ENCODE measurements at regions not wholly inside any gene's neighbourhood (a gene's known extent, or its start where the extent isn't known, plus 50 kb on each side); places are given as distances from the start of the nearest gene placed in this dataset.
A peak's percentile ranks its signal among the peaks of the same experiment; 100 is the strongest.
"Not testable (repeated sequence)": the region's sequence is repeated elsewhere in the genome, so short reads cannot be mapped to it uniquely, and the experiment has no call there.

DNA sequence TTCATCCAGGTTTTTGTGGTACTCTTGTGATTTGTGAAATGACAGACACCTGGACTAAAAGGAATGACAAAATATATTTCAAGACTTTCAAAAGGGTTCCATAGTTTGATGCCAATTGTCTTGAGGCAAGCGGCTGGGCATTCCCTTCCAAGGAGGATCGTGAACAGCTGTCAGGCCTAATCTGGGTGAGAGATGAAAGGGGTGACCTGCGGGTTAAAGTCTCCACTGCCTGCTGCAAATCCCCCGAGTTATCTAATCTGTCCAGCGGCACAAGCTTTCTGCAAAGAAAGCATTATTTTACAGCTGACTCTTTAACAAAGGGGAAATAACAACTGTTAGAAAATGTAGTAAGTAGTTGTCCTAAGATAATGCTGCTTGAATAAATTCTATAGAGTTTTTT is 128.7 kb upstream of the MB21D2 start:
- no peak overlapping the region for H3K9ac ChIP-seq (ENCODE audit: low read length in 2 of 2)
- H3K36me3 ChIP-seq (ENCODE audit: control insufficient read depth in 2 of 2, insufficient read depth in 2 of 2, low read length in 2 of 2), result no peaks in the 10 kb centered on the region
- H3K27me3 ChIP-seq (ENCODE audit: control insufficient read depth in 1 of 2, insufficient read depth in 2 of 2, low read length in 2 of 2), result no peaks in the 10 kb centered on the region
- H3K4me1 ChIP-seq (ENCODE audit: control insufficient read depth, insufficient read depth, low read length), result peaks cover 4% of the 10 kb centered on the region
- H3K27ac ChIP-seq (ENCODE audit: low read length), result no peak overlapping the region
- H3K9me3 ChIP-seq (ENCODE audit: control insufficient read depth in 2 of 2, low read length in 2 of 2), result no peaks in the 10 kb centered on the region
- no peak overlapping the region for H3K4me3 ChIP-seq (ENCODE audit: low read length in 2 of 2)

DNA sequence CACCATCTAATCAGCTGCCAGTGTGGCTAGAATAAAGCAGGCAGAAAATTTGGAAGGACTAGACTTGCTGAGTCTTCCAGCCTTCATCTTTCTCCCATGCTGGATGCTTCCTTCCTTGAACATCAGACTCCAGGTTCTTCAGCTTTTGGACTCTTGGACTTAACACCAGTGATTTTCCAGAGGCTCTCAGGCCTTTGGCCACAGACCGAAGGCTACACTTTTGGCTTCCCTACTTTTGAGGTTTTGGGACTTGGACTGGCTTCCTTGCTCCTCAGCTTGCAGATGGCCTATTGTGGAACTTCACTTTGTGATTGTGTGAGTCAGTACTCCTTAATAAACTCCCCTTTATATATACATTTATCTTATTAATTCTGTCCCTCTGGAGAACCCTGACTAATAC is 129.8 kb upstream of the MB21D2 start:
- H3K4me3 ChIP-seq (ENCODE audit: low read length in 2 of 2); H3K4me1 ChIP-seq (ENCODE audit: control insufficient read depth, insufficient read depth, low read length); H3K36me3 ChIP-seq (ENCODE audit: control insufficient read depth in 2 of 2, insufficient read depth in 2 of 2, low read length in 2 of 2); H3K27me3 ChIP-seq (ENCODE audit: control insufficient read depth in 1 of 2, insufficient read depth in 2 of 2, low read length in 2 of 2); H3K9me3 ChIP-seq (ENCODE audit: control insufficient read depth in 2 of 2, low read length in 2 of 2); H3K27ac ChIP-seq (ENCODE audit: low read length); H3K9ac ChIP-seq (ENCODE audit: low read length in 2 of 2): not testable (repeated sequence)

DNA sequence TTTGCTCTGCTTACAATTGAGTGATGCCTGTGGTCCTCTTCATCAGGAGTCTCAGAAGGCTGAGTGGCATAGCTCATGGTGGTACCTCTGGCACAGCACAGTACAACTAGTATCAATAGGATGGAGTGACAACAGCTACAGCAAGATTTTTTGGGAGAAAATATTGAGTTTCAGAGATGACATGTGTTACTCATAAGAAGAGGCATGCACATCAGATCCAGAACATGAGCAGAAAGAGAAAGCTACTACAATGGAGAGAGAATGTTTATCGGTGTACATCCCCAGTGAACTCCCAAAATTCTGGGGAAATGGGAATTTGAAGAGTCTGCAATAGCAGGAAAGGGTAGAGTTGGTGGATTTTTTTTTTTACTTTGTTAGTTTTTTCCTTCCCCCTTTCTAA is 130.5 kb upstream of the MB21D2 start:
- Histone ChIP-seq H3K4me1 (ENCODE audit: control insufficient read depth, insufficient read depth, low read length) (peaks cover 6% of the 10 kb centered on the region), H3K4me3 (ENCODE audit: low read length in 2 of 2) (no peak overlapping the region), H3K9me3 (ENCODE audit: control insufficient read depth in 2 of 2, low read length in 2 of 2) (no peaks in the 10 kb centered on the region), H3K36me3 (ENCODE audit: control insufficient read depth in 2 of 2, insufficient read depth in 2 of 2, low read length in 2 of 2) (no peaks in the 10 kb centered on the region), H3K27me3 (ENCODE audit: control insufficient read depth in 1 of 2, insufficient read depth in 2 of 2, low read length in 2 of 2) (no peaks in the 10 kb centered on the region), H3K27ac (ENCODE audit: low read length) (no peak overlapping the region), H3K9ac (ENCODE audit: low read length in 2 of 2) (no peak overlapping the region)

DNA sequence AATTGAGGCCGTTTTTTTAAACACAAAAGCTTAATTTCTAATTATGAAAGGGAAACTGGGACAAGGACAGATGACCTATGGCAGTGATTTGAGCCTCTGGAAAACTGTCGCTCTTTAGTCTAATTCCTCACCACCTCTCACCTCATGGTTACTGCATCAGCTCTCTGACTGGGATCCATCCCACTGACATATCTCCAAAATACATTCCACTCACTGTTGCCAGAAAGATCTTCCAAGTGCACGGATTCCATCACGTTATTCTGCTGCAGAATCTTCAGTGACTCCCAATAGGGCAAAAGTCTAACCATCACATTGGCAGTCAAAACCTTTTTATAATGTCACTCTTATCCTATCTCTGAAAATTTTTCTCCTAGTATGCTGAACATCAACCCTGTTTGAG is 132.3 kb upstream of the MB21D2 start:
- Histone ChIP-seq H3K9ac (ENCODE audit: low read length in 2 of 2) (no peak overlapping the region), H3K9me3 (ENCODE audit: control insufficient read depth in 2 of 2, low read length in 2 of 2) (no peaks in the 10 kb centered on the region), H3K4me3 (ENCODE audit: low read length in 2 of 2) (no peak overlapping the region), H3K4me1 (ENCODE audit: control insufficient read depth, insufficient read depth, low read length) (peaks cover 6% of the 10 kb centered on the region), H3K36me3 (ENCODE audit: control insufficient read depth in 2 of 2, insufficient read depth in 2 of 2, low read length in 2 of 2) (no peaks in the 10 kb centered on the region), H3K27ac (ENCODE audit: low read length) (no peak overlapping the region), H3K27me3 (ENCODE audit: control insufficient read depth in 1 of 2, insufficient read depth in 2 of 2, low read length in 2 of 2) (no peaks in the 10 kb centered on the region)

DNA sequence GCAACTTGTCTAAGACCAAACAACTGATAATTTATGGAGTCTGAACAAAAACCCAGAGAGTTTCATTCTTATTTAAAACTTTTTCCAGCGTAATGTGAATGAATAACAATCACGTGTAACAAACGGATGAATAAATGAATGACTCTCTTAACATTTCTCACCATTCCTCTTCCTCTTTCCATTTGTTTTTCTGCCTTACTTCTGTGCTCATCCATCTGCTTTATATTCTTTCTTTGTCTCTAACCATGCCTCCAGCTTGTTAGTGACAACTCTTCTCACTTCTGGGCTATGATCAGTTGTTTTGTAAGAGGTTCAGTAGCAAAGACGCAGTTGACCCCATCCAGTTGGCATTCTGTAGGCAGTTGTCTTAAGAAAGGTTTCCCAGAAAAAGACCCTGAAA is 133.7 kb upstream of the MB21D2 start:
- Histone ChIP-seq H3K9me3 (ENCODE audit: control insufficient read depth in 2 of 2, low read length in 2 of 2) (no peaks in the 10 kb centered on the region), H3K4me3 (ENCODE audit: low read length in 2 of 2) (no peak overlapping the region), H3K36me3 (ENCODE audit: control insufficient read depth in 2 of 2, insufficient read depth in 2 of 2, low read length in 2 of 2) (no peaks in the 10 kb centered on the region), H3K27me3 (ENCODE audit: control insufficient read depth in 1 of 2, insufficient read depth in 2 of 2, low read length in 2 of 2) (no peaks in the 10 kb centered on the region), H3K9ac (ENCODE audit: low read length in 2 of 2) (no peak overlapping the region), H3K27ac (ENCODE audit: low read length) (no peak overlapping the region), H3K4me1 (ENCODE audit: control insufficient read depth, insufficient read depth, low read length) (peaks cover 6% of the 10 kb centered on the region)

DNA sequence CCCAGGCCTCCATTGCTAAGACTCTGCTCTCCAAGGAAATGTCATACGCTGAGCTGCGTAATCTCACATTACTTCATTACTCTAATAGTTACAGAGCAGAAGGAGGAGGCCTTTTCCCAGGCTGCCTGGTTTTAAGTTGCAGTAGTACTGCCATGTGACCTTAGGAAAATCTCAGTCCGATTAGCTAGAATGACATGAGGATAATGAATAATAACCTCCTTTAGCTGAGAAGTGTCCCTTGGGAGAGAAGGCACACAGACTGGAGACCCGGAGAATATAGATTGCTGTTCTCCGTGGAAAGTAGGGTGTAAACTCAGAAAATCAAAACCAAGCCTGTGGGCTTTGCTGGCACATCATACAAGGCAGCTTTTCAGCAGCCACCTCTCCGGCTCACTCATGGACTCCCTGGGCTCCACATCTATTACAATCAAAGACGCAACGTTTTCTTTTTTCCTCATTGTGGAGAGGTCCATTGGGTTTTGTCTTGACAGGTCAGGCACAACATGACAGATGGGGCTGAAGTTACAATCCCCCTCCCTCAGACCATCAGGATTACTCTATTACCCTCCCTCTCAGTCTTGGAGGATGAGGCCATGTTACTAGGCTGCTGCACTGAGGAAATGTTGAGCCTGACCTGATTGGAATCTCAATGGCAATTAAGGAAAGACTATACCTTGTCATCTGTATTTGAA is 134.8 kb upstream of the MB21D2 start:
- peak overlapping the region in 1 of 2 donors; percentile 10 for H3K4me3 ChIP-seq (ENCODE audit: low read length in 2 of 2)
- H3K9me3 ChIP-seq (ENCODE audit: control insufficient read depth in 2 of 2, low read length in 2 of 2), result no peaks in the 10 kb centered on the region
- H3K4me1 ChIP-seq (ENCODE audit: control insufficient read depth, insufficient read depth, low read length), result peaks cover 6% of the 10 kb centered on the region
- no peaks in the 10 kb centered on the region for H3K27me3 ChIP-seq (ENCODE audit: control insufficient read depth in 1 of 2, insufficient read depth in 2 of 2, low read length in 2 of 2)
- no peaks in the 10 kb centered on the region for H3K36me3 ChIP-seq (ENCODE audit: control insufficient read depth in 2 of 2, insufficient read depth in 2 of 2, low read length in 2 of 2)
- H3K9ac ChIP-seq (ENCODE audit: low read length in 2 of 2), result no peak overlapping the region
- H3K27ac ChIP-seq (ENCODE audit: low read length), result no peak overlapping the region

DNA sequence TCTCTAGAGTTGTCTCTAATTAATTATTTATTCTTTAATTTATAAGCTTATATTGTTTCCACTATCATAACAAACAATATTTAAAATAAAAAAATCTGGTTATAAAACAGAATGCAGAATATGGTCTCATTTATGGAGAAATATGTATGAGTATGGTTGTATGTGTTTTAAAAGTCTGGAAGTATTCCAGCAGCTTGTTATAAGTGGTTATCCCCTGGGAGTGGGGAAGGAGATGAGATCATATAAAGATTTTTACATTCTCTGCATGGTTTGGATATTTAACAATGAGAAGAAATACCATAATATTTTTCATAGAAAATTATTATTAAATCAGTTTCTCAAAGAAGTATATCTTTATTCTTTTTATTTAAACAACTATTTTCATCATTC is 135.4 kb upstream of the MB21D2 start:
- Histone ChIP-seq H3K9me3 (ENCODE audit: control insufficient read depth in 2 of 2, low read length in 2 of 2) (no peaks in the 10 kb centered on the region), H3K27ac (ENCODE audit: low read length) (no peak overlapping the region), H3K4me1 (ENCODE audit: control insufficient read depth, insufficient read depth, low read length) (peaks cover 6% of the 10 kb centered on the region), H3K9ac (ENCODE audit: low read length in 2 of 2) (no peak overlapping the region), H3K36me3 (ENCODE audit: control insufficient read depth in 2 of 2, insufficient read depth in 2 of 2, low read length in 2 of 2) (no peaks in the 10 kb centered on the region), H3K27me3 (ENCODE audit: control insufficient read depth in 1 of 2, insufficient read depth in 2 of 2, low read length in 2 of 2) (no peaks in the 10 kb centered on the region), H3K4me3 (ENCODE audit: low read length in 2 of 2) (no peak overlapping the region)

DNA sequence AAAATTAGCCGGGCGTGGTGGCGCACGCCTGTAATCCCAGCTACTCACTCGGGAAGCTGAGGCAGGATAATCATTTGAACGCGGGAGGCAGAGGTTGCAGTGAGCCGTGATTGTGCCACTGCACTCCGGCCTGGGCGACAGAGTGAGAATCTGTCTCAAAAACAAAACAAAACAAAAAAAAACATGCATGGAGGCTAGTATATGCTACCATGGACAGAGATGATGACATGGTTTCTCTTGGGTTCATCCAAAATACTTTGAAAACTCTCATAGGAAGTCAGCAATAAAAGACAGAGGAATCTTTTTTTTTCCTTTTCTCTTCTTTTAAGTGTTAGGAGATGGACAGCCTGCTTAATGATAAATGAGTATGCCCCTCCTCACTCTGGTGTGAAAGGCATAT is 137.7 kb upstream of the MB21D2 start:
- H3K27ac ChIP-seq (ENCODE audit: low read length), result no peak overlapping the region
- no peak overlapping the region for H3K4me3 ChIP-seq (ENCODE audit: low read length in 2 of 2)
- no peak overlapping the region for H3K9ac ChIP-seq (ENCODE audit: low read length in 2 of 2)
- no peaks in the 10 kb centered on the region for H3K9me3 ChIP-seq (ENCODE audit: control insufficient read depth in 2 of 2, low read length in 2 of 2)
- no peaks in the 10 kb centered on the region for H3K36me3 ChIP-seq (ENCODE audit: control insufficient read depth in 2 of 2, insufficient read depth in 2 of 2, low read length in 2 of 2)
- H3K27me3 ChIP-seq (ENCODE audit: control insufficient read depth in 1 of 2, insufficient read depth in 2 of 2, low read length in 2 of 2), result no peaks in the 10 kb centered on the region
- H3K4me1 ChIP-seq (ENCODE audit: control insufficient read depth, insufficient read depth, low read length), result peaks cover 2% of the 10 kb centered on the region

DNA sequence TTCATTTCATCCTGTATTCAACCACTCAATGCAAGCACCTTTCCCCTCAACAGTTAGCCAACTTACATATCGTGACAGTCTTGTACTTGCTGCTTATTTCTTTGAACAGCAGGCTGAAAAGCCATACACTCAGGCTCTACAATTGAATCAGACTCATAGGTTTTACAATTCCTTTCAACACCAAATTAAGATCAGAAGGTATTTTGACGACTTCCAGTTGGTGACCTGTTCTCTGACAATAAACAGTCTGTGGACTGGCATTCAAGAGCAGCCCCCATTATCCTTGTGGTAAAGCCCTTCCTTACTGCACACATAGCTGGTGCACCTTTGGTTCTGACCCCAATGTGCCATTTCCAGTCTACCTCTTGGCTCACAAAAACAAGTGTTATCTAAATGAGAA is 140.0 kb upstream of the MB21D2 start:
- H3K36me3 ChIP-seq (ENCODE audit: control insufficient read depth in 2 of 2, insufficient read depth in 2 of 2, low read length in 2 of 2), result no peaks in the 10 kb centered on the region
- H3K9ac ChIP-seq (ENCODE audit: low read length in 2 of 2), result no peak overlapping the region
- no peak overlapping the region for H3K4me3 ChIP-seq (ENCODE audit: low read length in 2 of 2)
- H3K9me3 ChIP-seq (ENCODE audit: control insufficient read depth in 2 of 2, low read length in 2 of 2), result no peaks in the 10 kb centered on the region
- H3K27me3 ChIP-seq (ENCODE audit: control insufficient read depth in 1 of 2, insufficient read depth in 2 of 2, low read length in 2 of 2), result no peaks in the 10 kb centered on the region
- no peak overlapping the region for H3K27ac ChIP-seq (ENCODE audit: low read length)
- H3K4me1 ChIP-seq (ENCODE audit: control insufficient read depth, insufficient read depth, low read length), result no peaks in the 10 kb centered on the region

DNA sequence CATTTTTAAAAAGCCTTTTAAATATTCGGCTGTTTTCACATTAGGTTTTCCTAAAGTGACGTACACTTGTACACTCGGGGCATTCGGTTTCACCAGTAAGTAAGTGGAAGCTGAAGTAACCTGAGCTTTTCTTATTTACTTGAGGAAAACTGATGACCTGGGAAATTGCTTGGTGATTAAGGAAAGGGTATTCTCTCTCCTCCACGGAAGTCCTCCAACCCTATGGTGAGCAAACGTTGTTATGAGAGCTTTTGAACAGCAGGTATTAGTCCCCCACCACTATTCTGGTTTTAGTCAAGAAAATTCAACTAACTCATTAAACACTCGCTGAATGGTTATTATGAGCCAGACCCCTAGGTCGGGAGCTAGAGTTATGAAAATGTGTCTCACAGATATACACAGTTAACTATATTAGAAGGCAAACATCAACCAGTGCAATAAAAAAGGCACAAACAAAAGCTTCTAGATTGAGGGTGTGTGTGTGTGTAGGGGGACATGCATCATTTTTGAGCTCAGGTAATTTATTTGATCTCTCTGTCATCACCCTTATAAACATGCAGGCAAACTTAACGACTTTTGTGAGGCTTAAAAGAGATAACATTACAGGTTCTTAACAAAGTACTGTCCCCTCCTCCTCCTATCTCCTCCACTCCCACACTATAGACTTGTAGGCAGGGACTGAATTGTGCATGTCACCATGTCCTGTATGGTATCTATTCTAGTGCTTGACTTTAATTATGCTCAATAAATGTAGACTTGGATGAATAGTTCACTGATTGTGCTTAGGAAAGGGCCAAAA is 143.3 kb upstream of the MB21D2 start:
- no peaks in the 10 kb centered on the region for H3K27me3 ChIP-seq (ENCODE audit: control insufficient read depth in 1 of 2, insufficient read depth in 2 of 2, low read length in 2 of 2)
- no peaks in the 10 kb centered on the region for H3K36me3 ChIP-seq (ENCODE audit: control insufficient read depth in 2 of 2, insufficient read depth in 2 of 2, low read length in 2 of 2)
- H3K4me1 ChIP-seq (ENCODE audit: control insufficient read depth, insufficient read depth, low read length), result no peaks in the 10 kb centered on the region
- no peak overlapping the region for H3K4me3 ChIP-seq (ENCODE audit: low read length in 2 of 2)
- H3K9ac ChIP-seq (ENCODE audit: low read length in 2 of 2), result no peak overlapping the region
- H3K27ac ChIP-seq (ENCODE audit: low read length), result no peak overlapping the region
- no peaks in the 10 kb centered on the region for H3K9me3 ChIP-seq (ENCODE audit: control insufficient read depth in 2 of 2, low read length in 2 of 2)

DNA sequence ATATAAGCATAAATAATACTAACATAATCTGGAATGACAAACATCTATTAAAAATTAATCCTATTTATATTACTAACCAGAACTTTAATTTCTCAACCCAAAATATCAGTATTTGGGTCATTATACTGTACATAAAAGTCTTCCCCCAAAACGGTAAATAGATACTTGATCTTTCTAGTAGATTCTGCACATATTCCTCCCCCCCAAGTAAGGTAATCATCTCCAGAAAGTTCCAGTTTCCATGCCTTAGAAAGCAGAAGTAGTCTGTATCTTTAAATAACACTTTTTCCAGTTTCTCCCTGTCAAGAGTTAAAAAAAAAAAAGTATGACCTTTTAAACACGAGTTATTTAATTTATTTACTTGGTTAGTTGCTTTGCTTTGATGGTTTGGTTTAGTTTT is 150.7 kb upstream of the MB21D2 start:
- Histone ChIP-seq H3K9me3 (ENCODE audit: control insufficient read depth in 2 of 2, low read length in 2 of 2) (peaks cover 0 to 2% of the 10 kb centered on the region in 2 donors), H3K27ac (ENCODE audit: low read length) (no peak overlapping the region), H3K27me3 (ENCODE audit: control insufficient read depth in 1 of 2, insufficient read depth in 2 of 2, low read length in 2 of 2) (no peaks in the 10 kb centered on the region), H3K9ac (ENCODE audit: low read length in 2 of 2) (no peak overlapping the region), H3K4me1 (ENCODE audit: control insufficient read depth, insufficient read depth, low read length) (no peaks in the 10 kb centered on the region), H3K36me3 (ENCODE audit: control insufficient read depth in 2 of 2, insufficient read depth in 2 of 2, low read length in 2 of 2) (no peaks in the 10 kb centered on the region), H3K4me3 (ENCODE audit: low read length in 2 of 2) (no peak overlapping the region)

Measured in stomach smooth muscle (tissue), 2 donors.